ENCODE measurements at regions not wholly inside any gene's neighbourhood (a gene's known extent, or its start where the extent isn't known, plus 50 kb on each side); places are given as distances from the start of the nearest gene placed in this dataset.

GRCh38 chr5:175166026-175166425 is 278.0 kb downstream of the DRD1 start:
- Mint-ChIP-seq H3K27me3 (peaks cover 3% of the 10 kb centered on the region), H3K27ac (no peak overlapping the region)
- CTCF ChIA-PET, result no interaction called here

GRCh38 chr5:175163586-175164275 is 280.3 kb downstream of the DRD1 start:
- CTCF ChIA-PET, result no interaction called here
- peaks cover 3% of the 10 kb centered on the region for H3K27me3 Mint-ChIP-seq
- no peak overlapping the region for H3K27ac Mint-ChIP-seq
- no peaks in the 10 kb centered on the region for H3K9me3 Mint-ChIP-seq
- DNase-seq, result no peak
- no peaks in the 10 kb centered on the region for H3K36me3 Mint-ChIP-seq
- H3K4me3 Mint-ChIP-seq, result no peak overlapping the region
- H3K4me1 Mint-ChIP-seq, result no peaks in the 10 kb centered on the region

More at GRCh38 chr5:175166026-175166425, 278.0 kb downstream of the DRD1 start:
- Mint-ChIP-seq H3K9me3 (no peaks in the 10 kb centered on the region), H3K4me3 (no peak overlapping the region), H3K4me1 (no peaks in the 10 kb centered on the region), H3K36me3 (no peaks in the 10 kb centered on the region)
- no peak for DNase-seq

GRCh38 chr5:175162036-175162435 is 281.9 kb downstream of the DRD1 start:
- DNase-seq, result no peak
- CTCF ChIA-PET, result no interaction called here
- no peaks in the 10 kb centered on the region for H3K36me3 Mint-ChIP-seq

GRCh38 chr5:175159956-175160355 is 284.0 kb downstream of the DRD1 start:
- Mint-ChIP-seq H3K27ac (no peak overlapping the region), H3K27me3 (no peaks in the 10 kb centered on the region), H3K36me3 (no peaks in the 10 kb centered on the region), H3K9me3 (no peaks in the 10 kb centered on the region), H3K4me3 (no peak overlapping the region), H3K4me1 (no peaks in the 10 kb centered on the region)
- CTCF ChIA-PET, result no interaction called here
- no peak for DNase-seq

More at GRCh38 chr5:175162036-175162435, 281.9 kb downstream of the DRD1 start:
- no peaks in the 10 kb centered on the region for H3K9me3 Mint-ChIP-seq
- H3K4me1 Mint-ChIP-seq, result no peaks in the 10 kb centered on the region
- H3K27me3 Mint-ChIP-seq, result peaks cover under 1% of the 10 kb centered on the region
- no peak overlapping the region for H3K27ac Mint-ChIP-seq
- no peak overlapping the region for H3K4me3 Mint-ChIP-seq

GRCh38 chr5:175148636-175149172 is 295.3 kb downstream of the DRD1 start:
- CTCF ChIA-PET, result no interaction called here
- Mint-ChIP-seq H3K9me3 (peaks cover 21% of the 10 kb centered on the region), H3K27me3 (no peaks in the 10 kb centered on the region)

GRCh38 chr5:175146733-175147132 is 297.2 kb downstream of the DRD1 start:
- H3K9me3 Mint-ChIP-seq, result peaks cover 17% of the 10 kb centered on the region
- no peaks in the 10 kb centered on the region for H3K27me3 Mint-ChIP-seq
- H3K4me3 Mint-ChIP-seq, result no peak overlapping the region
- no peaks in the 10 kb centered on the region for H3K4me1 Mint-ChIP-seq
- CTCF ChIA-PET, result no interaction called here
- no peak for DNase-seq
- H3K27ac Mint-ChIP-seq, result no peak overlapping the region
- H3K36me3 Mint-ChIP-seq, result no peaks in the 10 kb centered on the region

More at GRCh38 chr5:175148636-175149172, 295.3 kb downstream of the DRD1 start:
- DNase-seq, result no peak
- Mint-ChIP-seq H3K27ac (no peak overlapping the region), H3K4me1 (no peaks in the 10 kb centered on the region), H3K4me3 (no peak overlapping the region), H3K36me3 (no peaks in the 10 kb centered on the region)

- Mint-ChIP-seq H3K9me3 (peaks cover 7% of the 10 kb centered on the region), H3K4me3 (no peak overlapping the region), H3K36me3 (no peaks in the 10 kb centered on the region), H3K4me1 (no peaks in the 10 kb centered on the region), H3K27ac (no peak overlapping the region), H3K27me3 (no peaks in the 10 kb centered on the region)
- CTCF ChIA-PET, result no interaction called here
- DNase-seq, result no peak
Measured at GRCh38 chr5:175141421-175141820, 302.6 kb downstream of the DRD1 start.

GRCh38 chr5:175133185-175133584 is 310.8 kb downstream of the DRD1 start:
- no peaks in the 10 kb centered on the region for H3K9me3 Mint-ChIP-seq
- no peak overlapping the region for H3K27ac Mint-ChIP-seq
- H3K27me3 Mint-ChIP-seq, result no peaks in the 10 kb centered on the region
- H3K4me1 Mint-ChIP-seq, result no peaks in the 10 kb centered on the region
- no peak overlapping the region for H3K4me3 Mint-ChIP-seq
- no peaks in the 10 kb centered on the region for H3K36me3 Mint-ChIP-seq
- DNase-seq, result no peak
- CTCF ChIA-PET, result no interaction called here

GRCh38 chr5:175131432-175131831 is 312.6 kb downstream of the DRD1 start:
- H3K27me3 Mint-ChIP-seq, result no peaks in the 10 kb centered on the region
- H3K36me3 Mint-ChIP-seq, result no peaks in the 10 kb centered on the region
- CTCF ChIA-PET, result no interaction called here
- H3K4me1 Mint-ChIP-seq, result no peaks in the 10 kb centered on the region
- H3K9me3 Mint-ChIP-seq, result no peaks in the 10 kb centered on the region
- no peak overlapping the region for H3K27ac Mint-ChIP-seq
- no peak for DNase-seq
- no peak overlapping the region for H3K4me3 Mint-ChIP-seq

GRCh38 chr5:175129619-175130018 is 314.4 kb downstream of the DRD1 start:
- no peak for DNase-seq
- Mint-ChIP-seq H3K27me3 (no peaks in the 10 kb centered on the region), H3K27ac (no peak overlapping the region), H3K4me1 (no peaks in the 10 kb centered on the region), H3K36me3 (no peaks in the 10 kb centered on the region), H3K4me3 (no peak overlapping the region), H3K9me3 (no peaks in the 10 kb centered on the region)
- CTCF ChIA-PET, result no interaction called here

- Mint-ChIP-seq H3K9me3 (no peaks in the 10 kb centered on the region), H3K4me3 (no peak overlapping the region), H3K4me1 (no peaks in the 10 kb centered on the region), H3K36me3 (no peaks in the 10 kb centered on the region), H3K27ac (no peak overlapping the region), H3K27me3 (no peaks in the 10 kb centered on the region)
- CTCF ChIA-PET, result no interaction called here
- no peak for DNase-seq
Measured at GRCh38 chr5:175129121-175129520, 314.9 kb downstream of the DRD1 start.

- H3K4me3 Mint-ChIP-seq, result no peak overlapping the region
Measured at GRCh38 chr5:175124821-175125220, 319.2 kb downstream of the DRD1 start.

GRCh38 chr5:175124251-175124813 is 319.6 kb downstream of the DRD1 start:
- H3K36me3 Mint-ChIP-seq, result no peaks in the 10 kb centered on the region
- no peaks in the 10 kb centered on the region for H3K4me1 Mint-ChIP-seq
- H3K27me3 Mint-ChIP-seq, result no peaks in the 10 kb centered on the region
- no peaks in the 10 kb centered on the region for H3K9me3 Mint-ChIP-seq
- no peak overlapping the region for H3K4me3 Mint-ChIP-seq
- CTCF ChIA-PET, result interaction anchor here (1.3 kb wide), 1 partner anchor 9 kb away, joined by 3 read pairs; no protein-coding TSS in a partner anchor
- no peak overlapping the region for H3K27ac Mint-ChIP-seq
- DNase-seq, result no peak

More at GRCh38 chr5:175124821-175125220, 319.2 kb downstream of the DRD1 start:
- Mint-ChIP-seq H3K36me3 (no peaks in the 10 kb centered on the region), H3K27me3 (no peaks in the 10 kb centered on the region), H3K9me3 (no peaks in the 10 kb centered on the region), H3K27ac (no peak overlapping the region), H3K4me1 (no peaks in the 10 kb centered on the region)
- no peak for DNase-seq
- CTCF ChIA-PET, result interaction anchor here (1.3 kb wide), 1 partner anchor 10 kb away, joined by 3 read pairs; no protein-coding TSS in a partner anchor

GRCh38 chr5:175123542-175123941 is 320.4 kb downstream of the DRD1 start:
- H3K9me3 Mint-ChIP-seq, result no peaks in the 10 kb centered on the region
- CTCF ChIA-PET, result interaction anchor here (1.3 kb wide), 1 partner anchor 9 kb away, joined by 3 read pairs; no protein-coding TSS in a partner anchor
- H3K4me1 Mint-ChIP-seq, result no peaks in the 10 kb centered on the region
- no peak for DNase-seq
- no peak overlapping the region for H3K4me3 Mint-ChIP-seq
- H3K36me3 Mint-ChIP-seq, result no peaks in the 10 kb centered on the region
- H3K27ac Mint-ChIP-seq, result no peak overlapping the region
- no peaks in the 10 kb centered on the region for H3K27me3 Mint-ChIP-seq

GRCh38 chr5:175121457-175121856 is 322.5 kb downstream of the DRD1 start:
- CTCF ChIA-PET, result no interaction called here
- no peaks in the 10 kb centered on the region for H3K4me1 Mint-ChIP-seq
- DNase-seq, result no peak
- H3K27ac Mint-ChIP-seq, result no peak overlapping the region
- no peak overlapping the region for H3K4me3 Mint-ChIP-seq
- no peaks in the 10 kb centered on the region for H3K36me3 Mint-ChIP-seq
- H3K27me3 Mint-ChIP-seq, result peaks cover 6% of the 10 kb centered on the region
- H3K9me3 Mint-ChIP-seq, result no peaks in the 10 kb centered on the region
